ENCODE measurements at regions not wholly inside any gene's neighbourhood (a gene's known extent, or its start where the extent isn't known, plus 50 kb on each side); places are given as distances from the start of the nearest gene placed in this dataset.

DNA sequence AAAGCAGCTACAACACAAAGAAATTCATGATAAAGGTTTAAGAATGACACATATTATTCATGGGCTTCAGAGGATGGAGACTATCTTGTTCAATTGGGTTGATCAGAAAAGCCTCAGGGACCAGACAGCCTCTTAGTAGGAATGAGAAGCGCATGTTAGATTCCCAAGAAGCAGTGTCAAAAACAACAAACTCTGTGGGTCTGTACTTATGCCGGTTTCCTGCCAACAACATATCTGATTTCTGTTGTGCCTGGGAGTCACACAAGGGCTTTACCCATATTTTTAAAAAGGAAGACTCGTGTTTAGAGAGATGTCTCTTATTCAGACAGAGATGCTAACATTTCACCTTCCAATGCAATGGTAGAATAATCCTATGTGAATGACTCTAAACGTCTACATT lies 2180.6 kb upstream of the CELF4 start:
- TF ChIP-seq, protein P1, sequence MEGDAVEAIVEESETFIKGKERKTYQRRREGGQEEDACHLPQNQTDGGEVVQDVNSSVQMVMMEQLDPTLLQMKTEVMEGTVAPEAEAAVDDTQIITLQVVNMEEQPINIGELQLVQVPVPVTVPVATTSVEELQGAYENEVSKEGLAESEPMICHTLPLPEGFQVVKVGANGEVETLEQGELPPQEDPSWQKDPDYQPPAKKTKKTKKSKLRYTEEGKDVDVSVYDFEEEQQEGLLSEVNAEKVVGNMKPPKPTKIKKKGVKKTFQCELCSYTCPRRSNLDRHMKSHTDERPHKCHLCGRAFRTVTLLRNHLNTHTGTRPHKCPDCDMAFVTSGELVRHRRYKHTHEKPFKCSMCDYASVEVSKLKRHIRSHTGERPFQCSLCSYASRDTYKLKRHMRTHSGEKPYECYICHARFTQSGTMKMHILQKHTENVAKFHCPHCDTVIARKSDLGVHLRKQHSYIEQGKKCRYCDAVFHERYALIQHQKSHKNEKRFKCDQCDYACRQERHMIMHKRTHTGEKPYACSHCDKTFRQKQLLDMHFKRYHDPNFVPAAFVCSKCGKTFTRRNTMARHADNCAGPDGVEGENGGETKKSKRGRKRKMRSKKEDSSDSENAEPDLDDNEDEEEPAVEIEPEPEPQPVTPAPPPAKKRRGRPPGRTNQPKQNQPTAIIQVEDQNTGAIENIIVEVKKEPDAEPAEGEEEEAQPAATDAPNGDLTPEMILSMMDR (IDR thresholded peaks at IDR 0.05), result no peak
- TF ChIP-seq POLR2A (IDR thresholded peaks at IDR 0.05) (no peak), POLR2AphosphoS5 (IDR thresholded peaks at IDR 0.05) (no peak)
